HUES64 (cell line): ENCODE measurements at regions not wholly inside any gene's neighbourhood (a gene's known extent, or its start where the extent isn't known, plus 50 kb on each side); places are given as distances from the start of the nearest gene placed in this dataset.
"Not testable (repeated sequence)": the region's sequence is repeated elsewhere in the genome, so short reads cannot be mapped to it uniquely, and the experiment has no call there.

ENCODE experiments used
- H3K27ac ChIP-seq: 2 replicates; pipeline ENCODE4 v1.7.0; 2013; ENCODE audit warnings: low read depth, low read length, inconsistent platforms
- H3K27me3 ChIP-seq: 2 replicates; pipeline ENCODE4 v1.6.1; 2013; ENCODE audit warnings: mild to moderate bottlenecking, low read length; ENCODE audit not compliant: insufficient read depth
- H3K36me3 ChIP-seq: 2 replicates; pipeline ENCODE4 v1.6.1; 2013; ENCODE audit warnings: mild to moderate bottlenecking, low read length; ENCODE audit not compliant: insufficient read depth
- H3K4me1 ChIP-seq: 2 replicates; pipeline ENCODE4 v1.6.1; 2013; ENCODE audit warnings: mild to moderate bottlenecking, low read length, moderate library complexity; ENCODE audit not compliant: insufficient read depth
- H3K4me3 ChIP-seq: 2 replicates; pipeline ENCODE4 v1.5.1; 2013; ENCODE audit warnings: mild to moderate bottlenecking, low read length, moderate library complexity
- H3K9ac ChIP-seq: 2 replicates; pipeline ENCODE4 v1.6.1; 2013; ENCODE audit warnings: mild to moderate bottlenecking, low read depth, low read length
- H3K9me3 ChIP-seq: 2 replicates; pipeline ENCODE4 v1.6.1; 2013; ENCODE audit warnings: low read depth, low read length; ENCODE audit not compliant: insufficient read depth
- WGBS: fragments of 150-250, 120-280 bp; methylation state at CpG from one replicate; pipeline ENCODE4 v1.1.7; 2013; ENCODE audit warnings: missing lambda C conversion rate; 5-methylcytosine and 5-hydroxymethylcytosine counted together

GRCh38 chr6:94801344-94801743 is 776.0 kb upstream of the MANEA start:
- no peaks in the 10 kb centered on the region for H3K27me3 ChIP-seq
- 95% methylated on average over 3 of the region's 3 CpGs for WGBS
- H3K9ac ChIP-seq, result no peak overlapping the region
- no peaks in the 10 kb centered on the region for H3K4me1 ChIP-seq
- H3K9me3 ChIP-seq, result no peaks in the 10 kb centered on the region
- H3K27ac ChIP-seq, result no peak overlapping the region
- H3K36me3 ChIP-seq, result no peaks in the 10 kb centered on the region
- no peak overlapping the region for H3K4me3 ChIP-seq

GRCh38 chr6:94785514-94785913 is 791.8 kb upstream of the MANEA start:
- no peaks in the 10 kb centered on the region for H3K36me3 ChIP-seq
- no peak overlapping the region for H3K4me3 ChIP-seq
- no peaks in the 10 kb centered on the region for H3K9me3 ChIP-seq
- no peaks in the 10 kb centered on the region for H3K4me1 ChIP-seq
- H3K27ac ChIP-seq, result no peak overlapping the region
- H3K9ac ChIP-seq, result no peak overlapping the region
- 91% methylated on average over 4 of the region's 4 CpGs for WGBS
- H3K27me3 ChIP-seq, result no peaks in the 10 kb centered on the region

- H3K4me3 ChIP-seq, H3K36me3 ChIP-seq, H3K27ac ChIP-seq, H3K4me1 ChIP-seq, H3K9me3 ChIP-seq, H3K27me3 ChIP-seq, H3K9ac ChIP-seq: not testable (repeated sequence)
- 94% methylated on average over 2 of the region's 2 CpGs for WGBS
These were observed 792.3 kb upstream of the MANEA start for GRCh38 chr6:94785081-94785480.

- 87% methylated on average over 1 of the region's 1 CpG for WGBS
These were observed 808.1 kb upstream of the MANEA start for GRCh38 chr6:94769197-94769596.

GRCh38 chr6:94751641-94752329 is 825.5 kb upstream of the MANEA start:
- Histone ChIP-seq H3K4me3 (no peak overlapping the region), H3K27me3 (no peaks in the 10 kb centered on the region)
- WGBS, result 99% methylated on average over 2 of the region's 3 CpGs

More at GRCh38 chr6:94769197-94769596, 808.1 kb upstream of the MANEA start:
- H3K9me3 ChIP-seq, result no peaks in the 10 kb centered on the region
- H3K4me3 ChIP-seq, result no peak overlapping the region
- H3K27me3 ChIP-seq, result no peaks in the 10 kb centered on the region
- no peak overlapping the region for H3K9ac ChIP-seq
- 0 out of 2 replicates have a peak, but pooled peaks cover 8% of the 10 kb centered on the region for H3K4me1 ChIP-seq
- no peaks in the 10 kb centered on the region for H3K36me3 ChIP-seq
- H3K27ac ChIP-seq, result no peak overlapping the region

GRCh38 chr6:94736236-94736635 is 841.1 kb upstream of the MANEA start:
- Histone ChIP-seq H3K4me1 (no peaks in the 10 kb centered on the region), H3K9me3 (no peaks in the 10 kb centered on the region), H3K4me3 (no peak overlapping the region), H3K27ac (no peak overlapping the region), H3K27me3 (no peaks in the 10 kb centered on the region), H3K9ac (no peak overlapping the region), H3K36me3 (no peaks in the 10 kb centered on the region)
- 95% methylated on average over 2 of the region's 2 CpGs for WGBS

More at GRCh38 chr6:94751641-94752329, 825.5 kb upstream of the MANEA start:
- Histone ChIP-seq H3K36me3 (no peaks in the 10 kb centered on the region), H3K4me1 (no peaks in the 10 kb centered on the region), H3K27ac (no peak overlapping the region), H3K9ac (no peak overlapping the region), H3K9me3 (0 out of 2 replicates have a peak, but pooled peaks cover 2% of the 10 kb centered on the region)

- Histone ChIP-seq H3K27me3 (no peaks in the 10 kb centered on the region), H3K27ac (no peak overlapping the region), H3K4me3 (no peak overlapping the region), H3K9me3 (no peaks in the 10 kb centered on the region), H3K9ac (no peak overlapping the region), H3K36me3 (no peaks in the 10 kb centered on the region), H3K4me1 (no peaks in the 10 kb centered on the region)
- WGBS, result 89% methylated on average over 7 of the region's 7 CpGs
These were observed 842.1 kb upstream of the MANEA start for GRCh38 chr6:94735270-94735669.

- no peaks in the 10 kb centered on the region for H3K4me1 ChIP-seq
- H3K27me3 ChIP-seq, result no peaks in the 10 kb centered on the region
- H3K9ac ChIP-seq, result no peak overlapping the region
- H3K27ac ChIP-seq, result no peak overlapping the region
- H3K4me3 ChIP-seq, result no peak overlapping the region
- no peaks in the 10 kb centered on the region for H3K36me3 ChIP-seq
- no peaks in the 10 kb centered on the region for H3K9me3 ChIP-seq
- no CpG with 5 or more reads among the region's 1 CpG for WGBS
These were observed 842.6 kb upstream of the MANEA start for GRCh38 chr6:94734751-94735150.

- H3K27ac ChIP-seq, result no peak overlapping the region
- no peak overlapping the region for H3K9ac ChIP-seq
- no peaks in the 10 kb centered on the region for H3K27me3 ChIP-seq
- WGBS, result 92% methylated on average over 5 of the region's 7 CpGs
- H3K36me3 ChIP-seq, result no peaks in the 10 kb centered on the region
- no peak overlapping the region for H3K4me3 ChIP-seq
- H3K9me3 ChIP-seq, result peaks cover 10% of the 10 kb centered on the region; the same call in 1 of the 2 replicates
- no peaks in the 10 kb centered on the region for H3K4me1 ChIP-seq
These were observed 844.3 kb upstream of the MANEA start for GRCh38 chr6:94733066-94733465.

GRCh38 chr6:94727710-94728109 is 849.6 kb upstream of the MANEA start:
- H3K4me3 ChIP-seq, result no peak overlapping the region
- no peak overlapping the region for H3K9ac ChIP-seq
- H3K36me3 ChIP-seq, result no peaks in the 10 kb centered on the region
- H3K4me1 ChIP-seq, result no peaks in the 10 kb centered on the region
- H3K27me3 ChIP-seq, result no peaks in the 10 kb centered on the region
- H3K9me3 ChIP-seq, result peaks cover 27% of the 10 kb centered on the region
- no peak overlapping the region for H3K27ac ChIP-seq

- 87% methylated on average over 1 of the region's 2 CpGs for WGBS
- Histone ChIP-seq H3K27me3 (no peaks in the 10 kb centered on the region), H3K4me1 (no peaks in the 10 kb centered on the region), H3K27ac (no peak overlapping the region), H3K9ac (no peak overlapping the region), H3K4me3 (no peak overlapping the region), H3K9me3 (peaks cover 4% of the 10 kb centered on the region; the same call in 1 of the 2 replicates), H3K36me3 (no peaks in the 10 kb centered on the region)
These were observed 855.9 kb upstream of the MANEA start for GRCh38 chr6:94721459-94721858.

GRCh38 chr6:94713446-94713845 is 863.9 kb upstream of the MANEA start:
- Histone ChIP-seq H3K4me1 (no peaks in the 10 kb centered on the region), H3K27ac (no peak overlapping the region), H3K4me3 (no peak overlapping the region), H3K36me3 (no peaks in the 10 kb centered on the region), H3K27me3 (no peaks in the 10 kb centered on the region), H3K9ac (no peak overlapping the region), H3K9me3 (no peaks in the 10 kb centered on the region)
- 81% methylated on average over 1 of the region's 1 CpG for WGBS
